Nucleus accumbens (tissue), 56 donors: ENCODE measurements at regions not wholly inside any gene's neighbourhood (a gene's known extent, or its start where the extent isn't known, plus 50 kb on each side); places are given as distances from the start of the nearest gene placed in this dataset.
A peak's percentile ranks its signal among the peaks of the same experiment; 100 is the strongest.

Source experiments
- DNase-seq, 56 donors: peaks; one replicate each; lab custom pipeline; 2025; lab: John Stamatoyannopoulos, UW

DNA sequence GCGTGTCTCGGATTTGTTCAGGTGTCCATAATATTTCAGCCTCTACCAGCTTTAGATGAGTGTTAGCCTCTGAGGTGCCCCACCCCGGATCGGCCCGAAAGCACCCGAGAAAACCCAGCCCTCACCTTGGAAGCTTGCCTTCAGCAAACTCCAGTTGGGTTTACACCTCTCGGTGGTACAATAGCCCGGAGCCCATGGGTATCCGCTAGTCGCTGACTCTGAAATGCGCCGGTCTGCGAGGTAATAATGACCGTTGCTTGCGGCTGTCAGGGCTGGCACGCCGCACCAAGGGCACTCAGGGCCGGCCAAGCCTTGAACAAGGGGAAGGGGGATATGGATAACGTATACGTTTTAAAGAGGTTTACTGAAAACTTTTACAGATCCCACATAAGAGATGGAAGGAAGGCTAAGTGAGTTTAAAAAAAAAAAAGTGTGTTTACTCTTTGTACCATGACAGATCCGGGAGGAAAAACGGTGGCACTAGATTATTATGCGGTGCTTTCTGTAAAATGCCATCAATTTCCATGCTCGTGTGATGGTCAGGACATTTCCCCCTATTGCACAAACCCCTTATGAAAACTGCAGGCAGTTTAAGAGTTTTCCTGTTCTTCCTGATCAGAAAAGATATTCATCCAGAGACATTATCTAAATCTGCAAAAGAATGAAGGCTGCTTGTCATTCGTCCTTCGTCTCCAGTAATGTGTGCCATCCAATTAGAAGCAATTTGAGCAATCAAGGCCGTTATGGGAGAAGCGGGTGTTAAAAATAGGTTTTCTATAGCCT, 124.2 kb downstream of the TMEM161B start:
- DNase-seq = peak in 22 of 56 donors; percentile 3 to 52 (median 19)

GRCh38 chr5:88143693-88144218, 124.9 kb downstream of the TMEM161B start:
- peak in 5 of 56 donors; percentile 24 to 45 (median 36) for DNase-seq

GRCh38 chr5:88142886-88143692, 125.6 kb downstream of the TMEM161B start:
- peak in 33 of 56 donors; percentile 12 to 69 (median 28) for DNase-seq

DNA sequence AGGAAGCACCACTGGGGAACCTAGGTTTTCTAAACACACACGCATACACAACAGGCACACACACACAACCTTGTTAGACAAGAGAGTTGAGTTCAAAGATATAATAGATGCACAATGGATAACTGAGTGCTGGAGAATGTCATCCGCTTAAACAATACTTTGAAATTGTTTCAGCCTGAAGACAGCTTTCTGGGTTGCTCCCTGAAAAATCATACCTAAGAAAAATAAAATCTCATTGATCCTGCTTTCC, 126.1 kb downstream of the TMEM161B start:
- DNase-seq = no peak

DNA sequence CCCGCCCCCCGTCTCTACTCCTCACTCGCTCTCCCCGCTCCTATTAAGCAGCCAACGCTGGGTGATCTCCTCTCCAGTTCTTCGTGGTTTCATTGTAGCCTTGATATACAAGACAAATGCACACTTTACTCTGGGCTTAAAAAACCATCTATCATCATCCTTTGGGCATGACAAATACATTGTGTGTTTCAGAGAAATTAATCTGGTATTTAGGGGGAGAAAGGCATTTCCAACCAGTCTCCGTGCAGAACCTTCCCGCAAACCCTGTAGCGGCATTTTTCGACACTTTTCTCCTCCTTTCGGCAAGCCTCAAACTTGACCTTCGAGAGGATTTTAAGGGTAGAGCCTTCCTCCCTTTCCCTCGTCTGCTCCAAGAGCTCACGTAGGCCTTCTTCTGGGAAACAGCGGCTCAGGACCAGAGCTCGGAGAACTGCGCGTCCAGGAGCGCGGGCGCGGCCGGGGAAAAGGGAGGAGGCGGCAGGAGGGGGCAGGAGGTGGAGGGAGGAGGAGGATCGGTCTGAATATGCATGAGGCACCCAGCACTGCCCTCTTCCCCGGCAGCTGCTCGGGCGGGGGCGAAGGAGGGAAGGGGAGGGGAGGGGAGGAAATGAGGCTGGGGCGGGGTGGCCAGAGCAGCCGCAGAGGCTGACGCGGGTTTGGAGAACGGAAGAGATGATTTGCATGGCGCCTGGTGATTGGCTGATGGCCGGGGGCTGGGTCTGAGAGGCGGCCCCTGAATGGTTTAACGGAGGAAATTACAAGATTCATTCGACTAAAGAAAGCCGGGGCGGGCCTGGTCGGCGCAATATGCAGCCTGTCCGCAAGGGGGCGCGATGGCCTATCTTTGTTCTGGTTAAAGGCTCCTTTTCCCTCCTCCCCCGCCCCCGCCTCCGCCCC, 127.5 kb downstream of the TMEM161B start:
- DNase-seq = peak; percentile 80 to 100 (median 99)

DNA sequence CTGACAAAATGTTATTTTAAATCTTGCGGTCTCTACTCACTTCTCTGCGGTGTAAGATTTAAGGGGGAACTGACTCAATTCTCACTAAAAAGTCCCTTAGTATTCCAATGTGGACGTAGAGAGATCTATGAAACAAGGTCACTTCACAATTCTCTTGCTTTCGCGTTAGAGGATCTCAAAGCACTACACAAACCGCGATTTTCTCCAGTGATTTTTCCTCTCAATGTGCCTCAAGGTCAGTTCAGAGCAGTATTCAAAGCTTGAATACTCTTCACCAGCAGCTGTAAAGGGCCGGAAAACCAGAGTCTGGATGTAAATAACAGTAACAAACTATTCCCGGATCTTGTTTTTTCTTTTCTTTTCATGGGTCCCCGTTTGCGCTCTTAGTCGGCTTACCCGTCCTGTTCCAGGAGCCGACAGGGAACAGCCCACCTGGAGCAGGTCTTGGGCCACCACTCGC, 128.2 kb downstream of the TMEM161B start:
- peak in 31 of 56 donors; percentile 13 to 78 (median 51) for DNase-seq

DNA sequence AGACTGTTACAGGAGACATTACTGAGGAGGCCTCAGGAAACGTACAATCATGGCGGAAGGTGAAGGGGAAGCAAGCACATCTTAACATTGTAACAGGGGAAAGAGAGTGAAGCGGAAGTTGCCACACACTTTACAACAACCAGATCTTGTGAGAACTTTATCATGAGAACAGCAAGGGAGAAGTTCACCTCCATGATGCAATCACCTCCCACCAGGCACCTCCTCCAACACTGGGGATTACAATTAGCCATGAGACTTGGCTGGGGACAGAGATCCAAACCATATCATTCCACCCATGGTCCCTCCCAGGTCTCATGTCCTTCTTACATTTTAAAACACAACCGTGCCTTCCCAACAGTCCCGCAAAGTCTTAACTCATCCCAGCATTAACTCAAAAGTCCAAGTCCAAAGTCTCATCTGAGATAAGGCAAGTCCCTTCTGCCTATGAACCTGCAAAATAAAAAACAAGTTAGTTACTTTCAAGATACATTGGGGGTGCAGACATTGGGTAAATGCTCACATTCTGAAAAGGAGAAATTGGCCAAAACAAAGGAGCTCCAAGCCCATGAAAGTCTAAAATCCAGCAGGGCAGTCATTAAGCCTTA, 138.3 kb downstream of the TMEM161B start:
- DNase-seq = no peak

- DNase-seq = no peak
Measured at GRCh38 chr5:88128813-88129212, 139.8 kb downstream of the TMEM161B start.

GRCh38 chr5:88119535-88120125, 149.0 kb downstream of the TMEM161B start:
- no peak for DNase-seq

- no peak for DNase-seq
Measured at GRCh38 chr5:88118179-88118578, 150.5 kb downstream of the TMEM161B start.

- DNase-seq = no peak
Measured at GRCh38 chr5:88117546-88117945, 151.1 kb downstream of the TMEM161B start.

GRCh38 chr5:88116396-88116795, 152.2 kb downstream of the TMEM161B start:
- no peak for DNase-seq

GRCh38 chr5:88115211-88115610, 153.4 kb downstream of the TMEM161B start:
- DNase-seq = no peak

DNA sequence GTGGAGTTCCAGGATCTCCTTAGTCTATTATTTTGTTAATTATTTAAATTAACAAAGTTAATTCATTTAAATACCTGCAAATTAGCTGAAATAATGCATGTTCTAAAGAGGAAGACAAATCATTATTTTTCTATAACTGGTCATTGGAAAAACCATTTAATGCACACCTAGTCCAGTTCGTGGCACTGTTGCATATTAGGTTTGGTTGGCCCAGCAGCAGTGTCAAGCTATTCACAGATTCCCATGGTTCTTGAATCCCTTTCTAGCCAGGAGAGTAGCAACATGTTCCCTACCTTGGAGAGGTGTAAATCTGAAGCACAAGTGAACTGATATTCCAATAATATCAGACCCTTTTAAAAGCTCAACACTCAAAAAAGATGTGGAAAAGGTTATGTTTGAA, 155.2 kb downstream of the TMEM161B start:
- no peak for DNase-seq

DNA sequence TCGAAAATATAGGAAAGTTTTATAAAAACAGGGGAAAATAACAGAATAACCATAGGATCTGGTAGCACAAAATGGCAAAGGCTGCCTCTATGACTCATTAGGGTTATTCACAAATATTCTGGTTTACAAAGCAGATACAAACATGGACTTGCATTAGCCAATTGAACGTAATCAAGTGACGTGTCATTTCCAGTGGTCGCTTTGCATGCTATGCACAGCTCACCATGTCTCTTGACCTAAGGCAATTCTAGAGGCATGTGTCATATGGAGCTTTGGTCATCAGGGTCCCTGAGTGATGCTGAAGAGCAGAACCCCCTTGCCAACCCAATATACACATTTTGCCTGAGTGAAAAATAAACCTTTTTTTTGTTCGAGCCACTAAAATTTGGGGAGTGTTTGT, 158.8 kb downstream of the TMEM161B start:
- no peak for DNase-seq

DNA sequence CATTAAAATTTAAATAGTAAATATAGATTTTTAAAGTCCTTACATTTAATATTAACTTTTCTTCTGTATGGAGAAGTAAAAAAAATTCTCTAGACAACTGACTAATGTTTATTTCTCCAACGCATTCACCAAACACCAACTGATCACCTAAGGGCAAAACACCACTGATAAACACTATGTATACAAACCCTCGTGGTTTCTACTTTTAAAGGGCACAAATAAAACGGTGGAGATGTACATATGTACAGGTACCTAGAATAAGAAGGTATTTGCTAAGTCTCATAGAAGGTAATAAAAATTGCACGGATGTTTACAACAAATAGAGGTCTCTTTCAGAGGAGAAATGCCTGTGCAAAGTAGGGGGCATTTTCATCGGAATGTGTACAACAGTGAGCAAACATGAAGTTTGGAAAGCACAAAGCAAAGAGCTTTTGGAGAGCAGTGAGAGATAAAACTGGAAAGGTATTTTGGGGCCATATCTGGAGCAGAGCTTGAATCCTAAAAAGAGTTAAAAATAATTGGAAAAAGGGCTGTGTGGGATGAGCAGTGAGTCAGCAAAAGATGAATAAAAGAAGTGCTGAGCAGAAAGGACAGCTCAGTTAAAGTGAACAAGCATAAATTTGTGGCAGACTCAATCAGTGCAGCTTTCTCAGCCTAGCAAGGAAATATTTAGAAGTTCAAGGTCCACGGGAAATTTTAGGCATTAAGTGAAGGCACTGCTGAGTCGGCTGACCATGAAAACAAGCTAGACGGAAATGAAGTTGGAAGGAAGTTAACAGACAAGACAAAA, 160.0 kb downstream of the TMEM161B start:
- DNase-seq = peak in 4 of 56 donors; percentile 6 to 20 (median 16)

- peak in 2 of 56 donors; percentile 8 to 13 for DNase-seq
Measured at GRCh38 chr5:88094906-88095496, 173.6 kb downstream of the TMEM161B start.

GRCh38 chr5:88094403-88094802, 174.2 kb downstream of the TMEM161B start:
- DNase-seq = peak in 6 of 56 donors; percentile 2 to 38 (median 14)
